Tibial nerve (tissue), 4 donors: ENCODE measurements at regions not wholly inside any gene's neighbourhood (a gene's known extent, or its start where the extent isn't known, plus 50 kb on each side); places are given as distances from the start of the nearest gene placed in this dataset.

Experiments used
- DNase-seq, 2 donors: peaks; one replicate each; pipeline ENCODE4 v3.0.0-alpha.2; 2019; ENCODE audit warnings: low spot score in 2 of 2
- H3K27ac ChIP-seq, 4 donors: fragments of 200-600 bp; sonication (generic) in 3 of 4; one replicate each; pipeline ENCODE4 v1.5.1; 2017 to 2019; ENCODE audit warnings: mild to moderate bottlenecking in 1 of 4
- H3K27me3 ChIP-seq, 2 donors: fragments of 200-600 bp; sonication (generic) in 1 of 2; one replicate each; pipeline versions ENCODE4 v1.5.1 to v1.6.0; 2017 to 2019
- H3K36me3 ChIP-seq, 3 donors: fragments of 200-600 bp; sonication (generic); one replicate each; pipeline ENCODE4 v1.5.1; 2018 to 2019
- H3K4me1 ChIP-seq, 4 donors: fragments of 200-600 bp; sonication (generic) in 3 of 4; one replicate each; pipeline ENCODE4 v1.5.1; 2017 to 2019
- H3K4me3 ChIP-seq, 4 donors: fragments of 200-600 bp; sonication (generic) in 3 of 4; one replicate each; pipeline ENCODE4 v1.5.1; 2017 to 2019; ENCODE audit warnings: mild to moderate bottlenecking in 1 of 4, moderate library complexity in 1 of 4
- H3K9me3 ChIP-seq, 4 donors: fragments of 200-600 bp; sonication (generic) in 3 of 4; one replicate each; pipeline ENCODE4 v1.5.1; 2017 to 2019
- CTCF ChIP-seq, 5 experiments: fragments of 200-600 bp in 3 of 5; fragments of 450-650 bp in 2 of 5; sonication (generic) in 3 of 5; IDR thresholded peaks; one replicate each; pipeline ENCODE4 v1.5.1; 2016 to 2019; ENCODE audit warnings: antibody characterized with exemption in 5 of 5, mild to moderate bottlenecking in 3 of 5, moderate library complexity in 2 of 5
- EP300 ChIP-seq, 2 donors: sonication (generic); formaldehyde crosslinking; IDR thresholded peaks; one replicate each; pipeline ENCODE4 v1.6.1; 2017; ENCODE audit warnings: antibody characterized with exemption in 2 of 2, mild to moderate bottlenecking in 1 of 2
- POLR2A ChIP-seq, 2 donors: fragments of 450-650 bp; IDR thresholded peaks; one replicate each; pipeline ENCODE4 v1.6.1; 2017; ENCODE audit warnings: antibody characterized with exemption in 2 of 2, mild to moderate bottlenecking in 2 of 2, moderate library complexity in 2 of 2
- WGBS, 2 donors: methylation state at CpG; one replicate each; pipeline ENCODE4 v1.1.5; 2018; 5-methylcytosine and 5-hydroxymethylcytosine counted together

GRCh38 chr1:187922255-187922654, 1093.5 kb downstream of the PLA2G4A start:
- TF ChIP-seq POLR2A (IDR thresholded peaks at IDR 0.05) (no peak), EP300 (IDR thresholded peaks at IDR 0.05) (no peak), CTCF (IDR thresholded peaks at IDR 0.05) (no peak)
- no peak overlapping the region for H3K27ac ChIP-seq
- H3K4me1 ChIP-seq = no peaks in the 10 kb centered on the region
- no peaks in the 10 kb centered on the region for H3K27me3 ChIP-seq
- H3K36me3 ChIP-seq = no peaks in the 10 kb centered on the region
- H3K4me3 ChIP-seq = no peak overlapping the region
- H3K9me3 ChIP-seq = no peaks in the 10 kb centered on the region
- 92 to 96% methylated on average over 2 of the region's 2 CpGs for WGBS, 2 donors
- no peak for DNase-seq

- Histone ChIP-seq H3K4me1 (no peaks in the 10 kb centered on the region), H3K9me3 (no peaks in the 10 kb centered on the region), H3K4me3 (no peak overlapping the region), H3K36me3 (no peaks in the 10 kb centered on the region), H3K27me3 (no peaks in the 10 kb centered on the region), H3K27ac (no peak overlapping the region)
- TF ChIP-seq POLR2A (IDR thresholded peaks at IDR 0.05) = no peak
- TF ChIP-seq EP300 (IDR thresholded peaks at IDR 0.05) = no peak
- TF ChIP-seq CTCF (IDR thresholded peaks at IDR 0.05) = no peak
- DNase-seq = no peak
- 74 to 77% methylated on average over 3 of the region's 3 CpGs for WGBS, 2 donors
These were observed 1095.5 kb downstream of the PLA2G4A start for GRCh38 chr1:187924252-187924651.

- H3K9me3 ChIP-seq = no peaks in the 10 kb centered on the region
- H3K36me3 ChIP-seq = no peaks in the 10 kb centered on the region
- no peaks in the 10 kb centered on the region for H3K27me3 ChIP-seq
- WGBS, 2 donors = 9% methylated on average over 4 of the region's 4 CpGs
- TF ChIP-seq EP300 (IDR thresholded peaks at IDR 0.05) (no peak), POLR2A (IDR thresholded peaks at IDR 0.05) (no peak), CTCF (IDR thresholded peaks at IDR 0.05) (peak in 4 of 5 experiments; percentile 21 to 53 (median 42))
- no peaks in the 10 kb centered on the region for H3K4me1 ChIP-seq
- no peak overlapping the region for H3K27ac ChIP-seq
- no peak for DNase-seq
- no peak overlapping the region for H3K4me3 ChIP-seq
These were observed 1099.5 kb downstream of the PLA2G4A start for GRCh38 chr1:187928288-187928687.

- Histone ChIP-seq H3K4me1 (no peaks in the 10 kb centered on the region), H3K36me3 (no peaks in the 10 kb centered on the region), H3K4me3 (no peak overlapping the region), H3K27me3 (no peaks in the 10 kb centered on the region), H3K9me3 (no peaks in the 10 kb centered on the region), H3K27ac (no peak overlapping the region)
- DNase-seq = no peak
- 49 to 51% methylated on average over 2 of the region's 2 CpGs for WGBS, 2 donors
- TF ChIP-seq EP300 (IDR thresholded peaks at IDR 0.05) (no peak), CTCF (IDR thresholded peaks at IDR 0.05) (no peak)
These were observed 1099.9 kb downstream of the PLA2G4A start for GRCh38 chr1:187928696-187929095.

- no peaks in the 10 kb centered on the region for H3K27me3 ChIP-seq
- no peaks in the 10 kb centered on the region for H3K9me3 ChIP-seq
- WGBS, 2 donors = 65 to 66% methylated on average over 7 of the region's 7 CpGs
- no peak for DNase-seq
- TF ChIP-seq POLR2A (IDR thresholded peaks at IDR 0.05) = no peak
- TF ChIP-seq CTCF (IDR thresholded peaks at IDR 0.05) = no peak
- TF ChIP-seq EP300 (IDR thresholded peaks at IDR 0.05) = no peak
- no peak overlapping the region for H3K4me3 ChIP-seq
- H3K27ac ChIP-seq = no peak overlapping the region
- no peaks in the 10 kb centered on the region for H3K36me3 ChIP-seq
- no peaks in the 10 kb centered on the region for H3K4me1 ChIP-seq
These were observed 1103.0 kb downstream of the PLA2G4A start for GRCh38 chr1:187931776-187932175.
